Stimulated activated CD4-positive, alpha-beta T cell treated with anti-CD3 and anti-CD28 coated beads, Interleukin-1b, Interleukin-23, amount 100 ng/mL, for 1 hour (primary cell): ENCODE measurements at regions not wholly inside any gene's neighbourhood (a gene's known extent, or its start where the extent isn't known, plus 50 kb on each side); places are given as distances from the start of the nearest gene placed in this dataset.

Experiments
- DNase-seq, 2 donors: peaks; one replicate each; pipeline ENCODE4 v3.0.0-alpha.2; 2020; ENCODE audit warnings: low read depth in 2 of 2

GRCh38 chr3:25043749-25044148 is 384.3 kb upstream of the RARB start:
- no peak for DNase-seq

DNA sequence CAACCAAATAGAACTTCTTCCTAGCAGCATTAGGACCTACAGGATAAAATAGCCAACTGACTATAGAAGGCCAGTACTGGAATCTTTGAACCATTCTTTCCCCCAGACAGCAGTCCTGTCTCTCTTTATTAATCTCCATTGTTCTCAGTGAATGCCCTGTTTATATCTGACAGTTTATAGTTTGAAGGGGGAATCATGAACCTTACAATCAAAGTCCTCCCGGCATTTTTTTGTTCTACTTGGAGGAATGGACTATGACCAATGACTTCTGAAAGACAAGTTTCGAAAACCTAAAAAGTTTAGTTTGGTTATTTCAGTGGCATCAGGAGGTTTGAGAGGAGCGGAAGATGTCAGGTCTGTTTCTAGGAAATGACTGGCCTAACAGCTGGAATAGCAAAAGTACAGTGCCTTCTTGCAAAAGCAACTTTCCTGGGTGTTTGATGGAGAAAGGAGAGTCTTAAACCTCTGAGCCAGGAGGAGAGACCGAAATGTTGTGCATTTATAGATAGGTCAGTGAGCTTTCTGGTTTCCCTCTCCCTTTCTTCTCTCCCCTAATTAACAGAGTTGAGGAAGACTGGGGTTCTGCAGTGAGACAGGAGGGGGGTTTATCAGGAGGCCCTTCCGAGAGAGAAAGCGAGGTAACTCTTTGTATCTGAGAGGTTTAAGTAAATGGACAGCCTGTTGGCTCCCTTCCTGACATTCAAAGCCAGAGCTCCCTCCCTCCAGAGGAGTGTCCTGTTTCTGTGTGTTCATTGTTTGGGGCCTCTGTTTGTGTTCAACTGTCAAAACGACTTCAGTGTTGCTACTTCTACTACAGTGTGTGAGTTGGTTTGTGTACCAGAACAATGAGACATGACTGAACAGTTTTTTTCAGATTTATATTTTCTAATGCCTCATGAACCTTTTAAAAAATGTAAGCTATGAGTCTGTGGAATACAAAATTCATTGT is 383.0 kb upstream of the RARB start:
- DNase-seq, result no peak

DNA sequence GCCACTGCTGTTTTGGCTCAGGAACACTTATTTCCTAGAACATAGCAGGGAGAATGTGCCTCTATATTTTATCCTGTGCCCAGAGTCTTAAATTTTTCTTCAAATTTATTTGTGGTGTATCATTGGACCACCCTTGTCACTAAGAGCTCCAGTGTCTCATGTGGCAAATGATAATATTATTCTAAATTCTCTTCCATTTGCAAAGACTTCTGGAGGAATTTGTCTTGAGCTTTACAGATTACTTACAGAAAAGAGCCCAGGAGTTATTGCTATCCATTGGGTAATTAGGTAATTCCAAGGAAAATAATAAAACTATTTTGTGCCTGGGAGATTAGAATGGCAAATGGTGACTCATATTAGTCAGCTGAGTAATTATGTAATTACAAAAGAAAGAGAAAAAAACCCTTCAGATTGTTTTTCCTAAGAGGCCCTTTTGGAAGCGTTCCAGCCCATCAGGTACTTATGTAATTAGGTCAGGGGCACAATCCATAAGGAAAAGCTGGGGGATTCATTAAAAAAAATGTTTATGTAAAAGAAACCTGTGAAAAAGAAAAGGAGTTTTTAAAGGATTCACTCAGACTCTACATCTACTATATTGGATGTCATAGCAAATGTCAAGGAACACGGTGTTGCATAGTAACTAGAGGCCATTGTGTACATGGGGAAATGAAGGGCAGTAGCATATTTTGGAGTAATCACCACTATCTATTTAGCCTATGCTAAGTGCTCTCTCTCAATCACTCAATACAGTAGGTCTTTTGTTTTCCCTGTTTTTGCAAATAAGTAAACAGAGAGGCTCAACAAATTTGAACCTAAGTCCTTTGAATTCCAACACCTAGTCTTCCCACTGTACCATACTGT is 380.9 kb upstream of the RARB start:
- DNase-seq, result no peak

- no peak for DNase-seq
These were observed 378.8 kb upstream of the RARB start for GRCh38 chr3:25049304-25049703.

- DNase-seq, result no peak
These were observed 374.7 kb upstream of the RARB start for GRCh38 chr3:25053360-25053759.

DNA sequence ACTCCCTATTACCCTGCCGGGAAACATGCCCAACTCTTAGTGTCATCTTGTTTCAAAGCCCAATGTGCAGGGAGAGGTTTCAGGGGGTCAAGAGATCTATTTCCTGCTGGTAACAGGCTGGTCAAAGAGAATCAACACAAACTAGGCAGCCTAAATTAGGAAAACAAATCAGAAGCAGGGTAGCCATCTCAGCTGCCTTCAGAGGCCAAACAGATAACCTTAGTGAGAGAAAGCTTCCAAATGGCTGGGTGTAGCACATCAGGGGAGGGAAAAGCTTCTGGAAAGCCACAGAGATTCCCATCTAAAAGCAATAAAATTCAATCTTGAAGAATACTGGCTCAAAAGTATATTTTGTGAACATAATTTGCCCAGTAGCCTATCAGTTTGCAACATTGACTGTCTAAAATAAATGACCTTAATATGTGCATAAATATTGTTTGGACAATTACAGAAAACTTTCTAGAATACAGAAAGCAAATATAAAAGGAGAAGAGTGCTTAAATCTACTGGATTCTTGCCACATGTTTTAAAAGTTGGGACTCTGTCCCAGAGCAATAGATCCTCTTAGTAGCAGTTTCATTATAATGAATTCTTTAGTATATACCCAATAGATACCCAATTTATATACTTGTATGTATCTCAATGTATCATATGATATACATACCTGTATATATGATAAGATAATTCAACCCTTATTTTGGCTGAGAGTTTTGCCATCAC is 371.9 kb upstream of the RARB start:
- no peak for DNase-seq

DNA sequence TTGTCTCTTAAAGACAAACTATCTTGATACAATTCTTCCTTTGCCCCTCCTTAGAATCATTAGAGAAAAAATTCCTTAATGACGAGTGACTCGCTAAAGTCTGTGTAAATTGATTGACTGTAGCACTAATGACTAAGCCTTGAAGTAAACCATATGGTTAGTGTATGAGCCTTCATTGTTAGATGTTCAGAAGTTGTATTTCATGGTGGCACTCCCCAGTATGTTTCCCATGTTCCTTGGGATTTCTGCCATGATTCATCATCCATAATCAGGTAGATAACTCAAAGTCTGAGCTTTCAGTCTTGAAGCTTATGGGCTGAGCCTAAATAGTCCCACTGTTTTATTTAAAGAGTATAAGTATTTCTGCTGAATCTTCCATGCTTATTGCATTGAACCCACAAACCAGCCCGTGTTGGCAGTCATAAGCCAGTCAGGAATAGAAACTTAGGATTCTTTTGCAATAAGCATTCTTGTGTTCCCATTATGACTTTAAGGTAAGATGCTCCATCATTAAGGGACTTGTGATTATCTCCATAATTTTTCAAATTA is 371.2 kb upstream of the RARB start:
- DNase-seq, result no peak

DNA sequence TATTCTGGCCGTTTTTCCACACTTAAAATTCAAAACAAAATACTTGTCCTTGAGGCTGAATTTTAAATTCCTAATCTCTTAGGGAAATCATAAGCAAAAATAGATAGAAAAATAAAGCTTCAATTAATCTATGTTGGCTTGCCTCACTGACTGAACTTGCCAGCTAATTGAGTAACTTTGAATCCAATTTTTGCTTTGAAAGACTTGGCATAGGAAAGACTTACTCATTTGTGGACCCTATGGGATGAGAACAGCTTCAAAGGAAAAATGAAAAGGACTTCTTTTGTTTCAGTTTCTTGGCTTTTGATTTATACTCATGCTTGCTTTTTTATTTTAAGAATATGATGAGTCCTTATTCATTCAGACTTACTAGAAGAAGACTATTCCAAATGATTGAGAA is 370.7 kb upstream of the RARB start:
- DNase-seq, result no peak

GRCh38 chr3:25064681-25065080 is 363.4 kb upstream of the RARB start:
- no peak for DNase-seq

DNA sequence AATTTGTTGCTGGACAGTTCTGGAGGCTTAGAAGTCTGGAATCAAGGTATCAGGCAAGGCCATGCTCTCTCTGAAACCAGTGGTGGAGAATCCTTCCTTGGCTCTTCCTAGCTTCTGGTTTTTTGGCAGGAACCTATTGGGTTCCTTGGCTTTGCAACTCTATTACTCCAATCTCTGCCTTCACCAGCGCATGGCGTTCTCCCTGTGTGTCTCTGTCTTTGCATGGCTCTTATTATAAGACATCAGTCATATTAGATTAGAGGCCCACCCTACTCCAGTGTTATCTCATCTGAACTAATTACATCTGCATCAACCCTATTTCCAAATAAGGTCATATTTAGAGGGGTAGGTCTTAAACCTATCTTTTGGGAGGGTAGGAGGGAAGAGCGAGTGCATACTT is 358.1 kb upstream of the RARB start:
- DNase-seq, result no peak

DNA sequence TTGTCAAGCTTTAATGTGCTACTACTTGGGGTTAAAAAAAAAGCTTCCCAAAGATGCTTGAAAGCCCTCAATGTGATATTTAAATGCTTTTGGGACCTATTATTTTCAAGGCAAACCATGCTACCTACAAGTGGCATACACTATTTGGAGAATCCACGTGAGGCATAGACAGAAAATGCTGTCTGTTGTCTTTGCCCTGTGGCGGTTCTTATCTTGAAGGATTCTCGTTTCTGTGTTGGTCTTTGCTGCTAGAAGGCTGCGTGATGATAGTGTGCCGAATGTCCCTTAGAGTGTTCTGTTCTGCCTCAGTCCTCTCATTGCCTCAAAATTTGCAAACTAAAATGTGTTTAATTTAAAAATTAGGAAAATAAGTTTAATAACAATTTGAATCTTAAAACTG is 356.2 kb upstream of the RARB start:
- DNase-seq, result no peak

DNA sequence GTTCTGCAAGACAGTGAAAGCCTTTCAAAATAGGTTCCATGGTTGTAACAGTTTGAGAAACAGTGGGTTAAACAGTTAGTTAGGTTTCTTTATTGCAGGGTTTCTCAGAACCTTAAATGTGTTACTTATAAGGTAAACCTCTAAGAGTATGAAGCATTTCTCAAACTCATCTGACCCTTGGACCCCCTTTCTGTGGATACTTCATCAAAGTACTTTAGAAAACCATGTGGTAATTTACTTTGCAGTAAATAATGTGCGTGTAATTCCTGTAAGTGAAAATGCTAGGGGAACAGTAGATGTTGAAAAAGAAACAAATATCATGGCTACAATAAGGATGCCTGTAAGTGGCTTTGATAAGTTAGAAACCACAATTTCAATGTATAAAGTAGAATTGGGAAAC is 354.6 kb upstream of the RARB start:
- no peak for DNase-seq

GRCh38 chr3:25074149-25074548 is 353.9 kb upstream of the RARB start:
- no peak for DNase-seq

DNA sequence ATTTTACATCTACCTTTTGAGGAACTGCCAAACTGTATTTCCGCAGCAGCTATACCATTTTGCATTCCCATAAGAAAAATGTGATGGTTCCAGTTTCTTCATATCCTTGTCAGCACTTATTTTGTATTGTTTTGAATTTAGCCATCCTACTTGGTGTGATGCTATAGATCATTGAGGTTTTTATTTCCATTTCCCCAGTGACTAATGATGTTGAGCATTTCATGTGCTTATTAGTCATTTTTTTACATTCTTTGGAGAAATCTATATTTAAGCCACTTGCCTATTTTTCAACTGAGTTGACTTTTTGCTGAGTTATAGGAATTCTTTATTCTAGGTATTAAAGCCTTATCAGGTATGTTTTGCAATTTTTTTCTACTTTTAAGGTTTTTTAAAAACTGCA is 347.6 kb upstream of the RARB start:
- DNase-seq, result no peak

DNA sequence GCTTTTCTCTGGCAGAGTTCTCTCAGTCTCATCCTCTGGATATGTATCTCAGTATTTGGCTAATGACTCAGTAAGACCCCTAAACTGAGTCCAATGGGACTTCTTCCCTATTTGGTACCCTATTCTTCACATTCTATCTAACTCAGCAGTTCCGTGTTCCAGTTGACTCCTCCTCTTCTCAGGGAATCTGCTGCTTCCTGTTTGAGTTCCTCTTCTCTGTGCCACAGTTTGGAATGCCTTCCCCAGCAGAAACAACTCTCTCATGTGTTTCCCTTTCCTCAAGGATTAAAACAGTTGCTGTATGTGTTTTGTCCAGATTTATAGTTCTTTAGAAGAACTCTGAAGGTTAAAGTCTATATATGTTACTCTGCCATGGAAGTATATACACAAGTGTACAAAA is 344.0 kb upstream of the RARB start:
- no peak for DNase-seq

- no peak for DNase-seq
These were observed 341.3 kb upstream of the RARB start for GRCh38 chr3:25086721-25087120.

DNA sequence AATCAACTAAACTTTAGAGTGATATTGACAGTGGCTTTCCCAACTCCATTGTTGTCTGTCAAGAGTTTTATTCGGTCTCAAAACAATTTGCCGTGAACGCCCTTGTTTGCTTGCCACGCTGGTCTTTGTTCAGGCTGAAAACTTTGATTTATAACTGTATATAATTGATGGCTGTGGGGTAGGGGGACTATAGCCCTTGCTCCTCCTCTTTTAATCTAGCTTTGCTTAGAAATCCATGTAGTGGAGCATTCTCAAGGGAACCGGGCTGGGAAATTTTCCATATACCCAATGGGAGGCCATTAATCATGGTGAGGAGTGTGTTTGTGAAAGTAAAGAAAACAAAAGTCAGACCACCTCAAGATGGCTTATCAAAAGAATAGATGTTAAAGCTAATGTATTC is 339.8 kb upstream of the RARB start:
- DNase-seq, result no peak

DNA sequence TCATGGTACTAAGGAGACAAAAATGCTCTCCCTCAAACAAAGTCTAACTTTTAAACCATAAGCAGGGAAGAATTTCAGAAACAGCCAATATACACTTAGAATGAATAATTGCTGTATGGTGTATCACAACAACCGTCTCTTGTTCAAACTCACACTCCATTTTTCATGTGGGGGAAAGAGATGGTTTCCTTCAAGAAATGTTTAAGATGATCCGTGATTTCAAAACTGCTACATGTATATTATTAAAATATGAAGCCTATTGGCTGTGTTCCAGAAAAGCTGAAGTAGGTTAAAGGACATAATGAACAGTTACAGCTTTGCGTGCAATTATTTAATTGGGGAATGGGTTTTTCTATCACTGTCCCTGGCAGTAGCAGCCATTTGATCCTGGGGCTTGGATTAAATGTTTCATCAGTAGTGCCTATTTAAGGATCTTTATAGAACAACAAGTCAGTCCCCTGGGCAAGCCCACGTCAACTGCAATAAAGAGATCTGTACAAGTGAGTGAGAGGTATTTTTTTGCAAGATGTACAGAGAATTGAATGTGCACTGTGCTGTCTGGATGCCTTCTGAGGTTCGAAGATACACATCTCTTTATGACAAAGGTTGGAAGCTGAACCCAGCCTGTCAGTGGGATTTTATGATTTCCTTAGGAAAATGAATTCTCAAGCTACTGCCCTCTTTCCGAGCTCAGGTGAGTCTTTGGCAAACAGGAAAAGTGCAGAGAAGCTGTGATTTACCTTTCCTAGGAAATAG is 337.2 kb upstream of the RARB start:
- no peak for DNase-seq

GRCh38 chr3:25091934-25092333 is 336.1 kb upstream of the RARB start:
- no peak for DNase-seq

- no peak for DNase-seq
These were observed 333.0 kb upstream of the RARB start for GRCh38 chr3:25094932-25095685.
